ENCODE measurements at regions not wholly inside any gene's neighbourhood (a gene's known extent, or its start where the extent isn't known, plus 50 kb on each side); places are given as distances from the start of the nearest gene placed in this dataset.
"Not testable (repeated sequence)": the region's sequence is repeated elsewhere in the genome, so short reads cannot be mapped to it uniquely, and the experiment has no call there.

- DNase-seq: no peak
Observed at GRCh38 chr13:81874681-81875661, 1534.0 kb upstream of the SPRY2 start.

GRCh38 chr13:81874253-81874652 lies 1533.3 kb upstream of the SPRY2 start:
- DNase-seq: no peak

GRCh38 chr13:81872581-81872980 lies 1531.7 kb upstream of the SPRY2 start:
- DNase-seq: no peak

- not testable (repeated sequence) for DNase-seq
Observed at GRCh38 chr13:81871751-81872325, 1530.9 kb upstream of the SPRY2 start.

- DNase-seq: no peak
Observed at GRCh38 chr13:81848291-81848690, 1507.4 kb upstream of the SPRY2 start.

- DNase-seq: no peak
Observed at GRCh38 chr13:81846771-81847170, 1505.8 kb upstream of the SPRY2 start.

GRCh38 chr13:81821259-81821658 lies 1480.3 kb upstream of the SPRY2 start:
- no peak for DNase-seq

- DNase-seq: no peak
Observed at GRCh38 chr13:81800433-81800832, 1459.5 kb upstream of the SPRY2 start.

- DNase-seq: no peak
Observed at GRCh38 chr13:81795710-81796109, 1454.8 kb upstream of the SPRY2 start.

- no peak for DNase-seq
Observed at GRCh38 chr13:81791641-81792040, 1450.7 kb upstream of the SPRY2 start.

- DNase-seq: no peak
Observed at GRCh38 chr13:81781471-81781870, 1440.5 kb upstream of the SPRY2 start.

GRCh38 chr13:81779876-81780275 lies 1439.0 kb upstream of the SPRY2 start:
- no peak for DNase-seq

- DNase-seq: no peak
Observed at GRCh38 chr13:81778350-81778749, 1437.4 kb upstream of the SPRY2 start.

GRCh38 chr13:81773263-81773662 lies 1432.3 kb upstream of the SPRY2 start:
- no peak for DNase-seq

GRCh38 chr13:81771951-81772350 lies 1431.0 kb upstream of the SPRY2 start:
- no peak for DNase-seq

- DNase-seq: no peak
Observed at GRCh38 chr13:81770868-81771505, 1430.1 kb upstream of the SPRY2 start.

- DNase-seq: no peak
Observed at GRCh38 chr13:81762449-81762848, 1421.5 kb upstream of the SPRY2 start.

- DNase-seq: no peak
Observed at GRCh38 chr13:81760316-81760715, 1419.4 kb upstream of the SPRY2 start.

- DNase-seq: no peak
Observed at GRCh38 chr13:81757348-81757970, 1416.5 kb upstream of the SPRY2 start.

- no peak for DNase-seq
Observed at GRCh38 chr13:81745391-81745790, 1404.5 kb upstream of the SPRY2 start.

GRCh38 chr13:81738364-81738763 lies 1397.4 kb upstream of the SPRY2 start:
- DNase-seq: no peak

GRCh38 chr13:81726037-81726726 lies 1385.3 kb upstream of the SPRY2 start:
- no peak for DNase-seq

- DNase-seq: no peak
Observed at GRCh38 chr13:81722456-81722855, 1381.5 kb upstream of the SPRY2 start.
